Femur (tissue), 1 donor: ENCODE measurements at regions not wholly inside any gene's neighbourhood (a gene's known extent, or its start where the extent isn't known, plus 50 kb on each side); places are given as distances from the start of the nearest gene placed in this dataset.
"Not testable (repeated sequence)": the region's sequence is repeated elsewhere in the genome, so short reads cannot be mapped to it uniquely, and the experiment has no call there.

Experiments
- DNase-seq: peaks from one replicate; pipeline ENCODE4 v3.0.0-alpha.2; 2017

GRCh38 chr21:15204970-15205286, 140.1 kb upstream of the NRIP1 start:
- no peak for DNase-seq

- no peak for DNase-seq
Measured at GRCh38 chr21:15206514-15206913, 141.7 kb upstream of the NRIP1 start.

- no peak for DNase-seq
Measured at GRCh38 chr21:15207231-15207630, 142.4 kb upstream of the NRIP1 start.

GRCh38 chr21:15207635-15208370, 143.0 kb upstream of the NRIP1 start:
- DNase-seq = no peak

GRCh38 chr21:15208786-15209185, 144.0 kb upstream of the NRIP1 start:
- no peak for DNase-seq

GRCh38 chr21:15209224-15209623, 144.4 kb upstream of the NRIP1 start:
- no peak for DNase-seq

GRCh38 chr21:15210235-15210678, 145.5 kb upstream of the NRIP1 start:
- DNase-seq = no peak

- DNase-seq = no peak
Measured at GRCh38 chr21:15211491-15212133, 146.8 kb upstream of the NRIP1 start.

- no peak for DNase-seq
Measured at GRCh38 chr21:15212206-15212605, 147.4 kb upstream of the NRIP1 start.

- DNase-seq = not testable (repeated sequence)
Measured at GRCh38 chr21:15218476-15218875, 153.7 kb upstream of the NRIP1 start.

GRCh38 chr21:15219039-15219438, 154.2 kb upstream of the NRIP1 start:
- no peak for DNase-seq

GRCh38 chr21:15219894-15220293, 155.1 kb upstream of the NRIP1 start:
- no peak for DNase-seq

GRCh38 chr21:15221799-15222386, 157.1 kb upstream of the NRIP1 start:
- DNase-seq = peak; percentile 23

GRCh38 chr21:15222707-15223106, 157.9 kb upstream of the NRIP1 start:
- DNase-seq = no peak

- DNase-seq = no peak
Measured at GRCh38 chr21:15224346-15225086, 159.7 kb upstream of the NRIP1 start.

GRCh38 chr21:15227919-15228318, 163.1 kb upstream of the NRIP1 start:
- DNase-seq = no peak

- no peak for DNase-seq
Measured at GRCh38 chr21:15229390-15229789, 164.6 kb upstream of the NRIP1 start.

GRCh38 chr21:15233611-15234010, 168.8 kb upstream of the NRIP1 start:
- no peak for DNase-seq

GRCh38 chr21:15236111-15236510, 171.3 kb upstream of the NRIP1 start:
- no peak for DNase-seq

- no peak for DNase-seq
Measured at GRCh38 chr21:15240848-15241247, 176.0 kb upstream of the NRIP1 start.

GRCh38 chr21:15241997-15242736, 177.4 kb upstream of the NRIP1 start:
- DNase-seq = no peak

- no peak for DNase-seq
Measured at GRCh38 chr21:15242906-15243305, 178.1 kb upstream of the NRIP1 start.

- no peak for DNase-seq
Measured at GRCh38 chr21:15243406-15243805, 178.6 kb upstream of the NRIP1 start.
